ENCODE measurements at regions not wholly inside any gene's neighbourhood (a gene's known extent, or its start where the extent isn't known, plus 50 kb on each side); places are given as distances from the start of the nearest gene placed in this dataset.

- TF ChIP-seq EZH2 (IDR thresholded peaks at IDR 0.05; ENCODE audit: insufficient read depth, poor library complexity, severe bottlenecking) (no peak), EZH2phosphoT487 (IDR thresholded peaks at IDR 0.05; ENCODE audit: insufficient read depth, low read depth) (no peak)
Measured at GRCh38 chr2:199201539-199201938, 256.2 kb downstream of the SATB2 start.
